SK-N-SH treated with all-trans-retinoic acid at 6 μM for 48 hours (cell line): ENCODE measurements at regions not wholly inside any gene's neighbourhood (a gene's known extent, or its start where the extent isn't known, plus 50 kb on each side); places are given as distances from the start of the nearest gene placed in this dataset.

ENCODE experiments used
- ARNTL ChIP-seq: fragments of 450-650 bp; formaldehyde crosslinking; IDR thresholded peaks from 2 replicates; pipeline ENCODE4 v1.5.0; 2020; ENCODE audit warnings: low read depth, mild to moderate bottlenecking, moderate library complexity, borderline replicate concordance
- RARB ChIP-seq: fragments of 250-450 bp; sonication (Bioruptor Pico); IDR thresholded peaks from 2 replicates; pipeline ENCODE4 v1.8.0; 2021; ENCODE audit warnings: mild to moderate bottlenecking, moderate library complexity
- TF ChIP-seq, protein P1 (sequence below): fragments of 250-450 bp; sonication (Bioruptor Pico); IDR thresholded peaks from 2 replicates; pipeline ENCODE4 v1.8.0; 2021; ENCODE audit warnings: low read depth, mild to moderate bottlenecking, moderate library complexity, borderline replicate concordance

DNA sequence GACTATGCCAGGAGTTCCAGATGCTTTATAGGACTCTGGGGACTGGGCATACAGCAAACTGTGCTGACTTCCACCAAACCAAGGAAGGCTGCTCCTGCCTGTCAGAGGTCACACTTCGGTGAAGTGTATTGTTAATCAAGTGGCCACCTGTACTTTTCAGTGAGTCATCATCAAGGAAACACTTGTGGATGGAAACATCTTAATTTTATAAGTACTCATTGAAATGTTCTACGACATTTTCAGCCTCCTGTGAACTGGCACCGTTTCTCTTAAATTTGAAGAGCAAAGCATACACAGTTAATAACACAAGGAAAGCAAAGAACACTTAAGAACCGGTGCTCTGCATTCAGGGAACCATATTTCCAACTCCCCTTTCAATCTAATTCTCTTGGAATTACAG lies 801.7 kb upstream of the DPPA4 start:
- TF ChIP-seq, protein P1, sequence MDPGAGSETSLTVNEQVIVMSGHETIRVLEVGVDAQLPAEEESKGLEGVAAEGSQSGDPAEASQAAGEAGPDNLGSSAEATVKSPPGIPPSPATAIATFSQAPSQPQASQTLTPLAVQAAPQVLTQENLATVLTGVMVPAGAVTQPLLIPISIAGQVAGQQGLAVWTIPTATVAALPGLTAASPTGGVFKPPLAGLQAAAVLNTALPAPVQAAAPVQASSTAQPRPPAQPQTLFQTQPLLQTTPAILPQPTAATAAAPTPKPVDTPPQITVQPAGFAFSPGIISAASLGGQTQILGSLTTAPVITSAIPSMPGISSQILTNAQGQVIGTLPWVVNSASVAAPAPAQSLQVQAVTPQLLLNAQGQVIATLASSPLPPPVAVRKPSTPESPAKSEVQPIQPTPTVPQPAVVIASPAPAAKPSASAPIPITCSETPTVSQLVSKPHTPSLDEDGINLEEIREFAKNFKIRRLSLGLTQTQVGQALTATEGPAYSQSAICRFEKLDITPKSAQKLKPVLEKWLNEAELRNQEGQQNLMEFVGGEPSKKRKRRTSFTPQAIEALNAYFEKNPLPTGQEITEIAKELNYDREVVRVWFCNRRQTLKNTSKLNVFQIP (CRISPR knock-in tag) = no peak
- no peak for TF ChIP-seq RARB (CRISPR knock-in tag)
- TF ChIP-seq ARNTL (CRISPR knock-in tag) = no peak
